ENCODE measurements at regions not wholly inside any gene's neighbourhood (a gene's known extent, or its start where the extent isn't known, plus 50 kb on each side); places are given as distances from the start of the nearest gene placed in this dataset.

- DNase-seq (ENCODE audit: low spot score in 2 of 2): no peak
- H3K4me3 ChIP-seq (ENCODE audit: low read depth, poor library complexity, severe bottlenecking): no peak overlapping the region
- intact Hi-C loops (cut with DNase I; ENCODE audit: low total_unique reads): no loop called here
- no peak for TF ChIP-seq POLR2A (IDR thresholded peaks at IDR 0.05)
- TF ChIP-seq, protein P1, sequence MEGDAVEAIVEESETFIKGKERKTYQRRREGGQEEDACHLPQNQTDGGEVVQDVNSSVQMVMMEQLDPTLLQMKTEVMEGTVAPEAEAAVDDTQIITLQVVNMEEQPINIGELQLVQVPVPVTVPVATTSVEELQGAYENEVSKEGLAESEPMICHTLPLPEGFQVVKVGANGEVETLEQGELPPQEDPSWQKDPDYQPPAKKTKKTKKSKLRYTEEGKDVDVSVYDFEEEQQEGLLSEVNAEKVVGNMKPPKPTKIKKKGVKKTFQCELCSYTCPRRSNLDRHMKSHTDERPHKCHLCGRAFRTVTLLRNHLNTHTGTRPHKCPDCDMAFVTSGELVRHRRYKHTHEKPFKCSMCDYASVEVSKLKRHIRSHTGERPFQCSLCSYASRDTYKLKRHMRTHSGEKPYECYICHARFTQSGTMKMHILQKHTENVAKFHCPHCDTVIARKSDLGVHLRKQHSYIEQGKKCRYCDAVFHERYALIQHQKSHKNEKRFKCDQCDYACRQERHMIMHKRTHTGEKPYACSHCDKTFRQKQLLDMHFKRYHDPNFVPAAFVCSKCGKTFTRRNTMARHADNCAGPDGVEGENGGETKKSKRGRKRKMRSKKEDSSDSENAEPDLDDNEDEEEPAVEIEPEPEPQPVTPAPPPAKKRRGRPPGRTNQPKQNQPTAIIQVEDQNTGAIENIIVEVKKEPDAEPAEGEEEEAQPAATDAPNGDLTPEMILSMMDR (IDR thresholded peaks at IDR 0.05): no peak
- WGBS, 2 donors: 83% methylated on average over 4 of the region's 4 CpGs
Observed at GRCh38 chr3:193095366-193095765, 145.7 kb upstream of the PLAAT1 start.

- DNase-seq (ENCODE audit: low spot score in 2 of 2): no peak
- WGBS, 2 donors: 48 to 65% methylated on average over 2 of the region's 2 CpGs
- TF ChIP-seq, protein P1 (IDR thresholded peaks at IDR 0.05): no peak
- no peak for TF ChIP-seq POLR2A (IDR thresholded peaks at IDR 0.05)
- H3K4me3 ChIP-seq (ENCODE audit: low read depth, poor library complexity, severe bottlenecking): no peak overlapping the region
- intact Hi-C loops (cut with DNase I; ENCODE audit: low total_unique reads): no loop called here
Observed at GRCh38 chr3:193096076-193096475, 144.9 kb upstream of the PLAAT1 start.

DNA sequence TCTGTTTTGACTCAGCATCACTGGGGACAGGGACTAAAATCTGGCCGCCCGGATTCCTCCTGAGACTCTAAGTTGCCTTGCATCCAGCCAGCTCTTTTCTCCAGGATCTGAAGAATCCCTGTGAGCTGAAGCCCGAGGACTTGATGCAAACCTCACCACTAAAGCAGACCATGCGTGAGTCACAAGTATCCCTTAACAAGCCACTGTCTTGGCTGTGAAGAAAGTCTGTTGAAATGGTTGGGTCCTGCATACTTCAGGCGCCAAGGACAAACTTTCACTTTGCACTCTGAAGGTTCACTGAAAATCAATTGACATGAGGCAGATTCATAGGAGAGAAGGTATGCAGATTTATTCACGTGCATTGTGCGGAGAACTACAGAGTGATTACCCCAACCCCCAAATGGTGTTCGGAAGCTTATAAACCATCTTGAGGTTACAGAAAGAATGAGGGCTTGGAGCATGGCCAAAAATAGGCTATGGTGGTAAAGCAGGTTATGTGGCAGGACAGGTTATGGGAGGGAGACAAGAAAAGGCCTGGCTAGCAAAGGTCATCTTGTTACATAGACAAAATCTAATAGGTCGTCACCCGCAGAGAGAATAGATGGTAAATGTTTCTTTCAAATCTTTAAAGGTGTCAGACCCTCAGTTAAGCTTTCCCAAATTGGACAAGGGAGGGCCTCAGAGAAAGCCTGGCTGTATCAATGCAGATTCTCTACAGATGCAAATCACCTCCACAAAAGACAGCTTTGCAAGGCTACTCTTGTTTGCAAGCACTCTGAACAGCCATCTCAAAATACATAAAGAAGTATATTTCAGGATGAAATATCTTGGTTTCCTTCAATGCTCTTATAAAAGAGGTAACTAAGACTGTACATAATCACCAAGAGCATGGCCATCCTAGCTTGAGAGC, 126.3 kb upstream of the PLAAT1 start:
- H3K4me3 ChIP-seq (ENCODE audit: low read depth, poor library complexity, severe bottlenecking): no peak overlapping the region
- intact Hi-C loops (cut with DNase I; ENCODE audit: low total_unique reads): no loop called here
- TF ChIP-seq, protein P1 (IDR thresholded peaks at IDR 0.05): no peak
- TF ChIP-seq POLR2A (IDR thresholded peaks at IDR 0.05): no peak
- DNase-seq (ENCODE audit: low spot score in 2 of 2): no peak
- WGBS, 2 donors: 71 to 74% methylated on average over 10 of the region's 10 CpGs

DNA sequence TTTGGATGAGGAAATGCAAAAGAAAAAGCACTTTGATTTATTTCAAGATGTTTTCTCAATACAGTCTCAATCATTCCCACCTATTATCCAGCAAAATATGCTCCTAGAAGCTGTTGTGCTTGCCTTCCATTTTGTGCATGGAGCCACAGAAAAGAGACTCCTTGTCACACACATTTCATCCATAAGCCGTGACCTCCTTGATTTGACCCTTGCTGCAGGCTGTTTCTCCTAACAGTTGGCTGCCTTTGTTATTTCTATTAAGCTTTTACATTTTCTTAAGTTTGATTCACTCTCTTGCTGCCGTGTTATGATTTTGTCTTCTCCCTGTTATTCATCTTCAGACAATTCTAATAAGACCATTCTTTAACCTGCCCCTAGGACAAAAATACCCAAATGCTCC, 124.2 kb upstream of the PLAAT1 start:
- intact Hi-C loops (cut with DNase I; ENCODE audit: low total_unique reads): no loop called here
- WGBS, 2 donors: 81 to 87% methylated on average over 2 of the region's 2 CpGs
- TF ChIP-seq, protein P1 (IDR thresholded peaks at IDR 0.05): no peak
- no peak for TF ChIP-seq POLR2A (IDR thresholded peaks at IDR 0.05)
- no peak for DNase-seq (ENCODE audit: low spot score in 2 of 2)
- no peak overlapping the region for H3K4me3 ChIP-seq (ENCODE audit: low read depth, poor library complexity, severe bottlenecking)

GRCh38 chr3:193118907-193119306, 122.1 kb upstream of the PLAAT1 start:
- H3K4me3 ChIP-seq (ENCODE audit: low read depth, poor library complexity, severe bottlenecking): no peak overlapping the region
- intact Hi-C loops (cut with DNase I; ENCODE audit: low total_unique reads): no loop called here
- no peak for TF ChIP-seq POLR2A (IDR thresholded peaks at IDR 0.05)
- TF ChIP-seq, protein P1 (IDR thresholded peaks at IDR 0.05): no peak
- no peak for DNase-seq (ENCODE audit: low spot score in 2 of 2)
- 91 to 100% methylated on average over 1 of the region's 1 CpG for WGBS, 2 donors
